ENCODE measurements at regions not wholly inside any gene's neighbourhood (a gene's known extent, or its start where the extent isn't known, plus 50 kb on each side); places are given as distances from the start of the nearest gene placed in this dataset.

DNA sequence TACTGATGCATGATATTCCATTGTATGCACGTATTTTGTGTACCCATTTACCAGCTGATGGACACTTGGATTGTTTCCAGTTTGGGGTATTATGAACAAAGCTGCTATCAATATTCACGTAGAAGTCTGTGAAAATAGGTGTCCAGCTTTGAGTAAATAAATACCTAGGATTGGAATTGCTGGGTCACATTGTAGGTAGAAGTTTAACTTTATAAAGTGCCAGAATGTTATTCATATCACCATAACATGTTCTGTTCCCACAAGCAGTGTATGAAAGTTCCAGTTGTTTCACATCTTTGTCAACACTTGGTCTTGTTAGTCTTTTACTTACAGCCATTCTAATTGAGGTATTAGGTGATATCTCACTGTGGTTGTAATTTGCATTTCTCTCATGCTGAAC is 108.0 kb upstream of the METAP2 start:
- no peak for TF ChIP-seq ZNF532 (CRISPR knock-in tag; IDR thresholded peaks at IDR 0.05; ENCODE audit: borderline replicate concordance)
- TF ChIP-seq ATF1 (CRISPR knock-in tag; IDR thresholded peaks at IDR 0.05): no peak
- no peak for TF ChIP-seq ATF2 (CRISPR knock-in tag; IDR thresholded peaks at IDR 0.05; ENCODE audit: borderline replicate concordance, low read depth)
- TF ChIP-seq CBFB (CRISPR knock-in tag; IDR thresholded peaks at IDR 0.05; ENCODE audit: low read depth): no peak
- TF ChIP-seq ZNF671 (CRISPR knock-in tag; IDR thresholded peaks at IDR 0.05): no peak
- no peak for TF ChIP-seq PRRX2 (CRISPR knock-in tag; IDR thresholded peaks at IDR 0.05)
- no peak for TF ChIP-seq NFATC4 (CRISPR knock-in tag; IDR thresholded peaks at IDR 0.05)
- TF ChIP-seq FOXP1 (CRISPR knock-in tag; IDR thresholded peaks at IDR 0.05; ENCODE audit: borderline replicate concordance): no peak
- no peak for TF ChIP-seq E2F5 (CRISPR knock-in tag; IDR thresholded peaks at IDR 0.05)
- TF ChIP-seq ZBTB43 (CRISPR knock-in tag; IDR thresholded peaks at IDR 0.05): no peak
- TF ChIP-seq, protein P1, sequence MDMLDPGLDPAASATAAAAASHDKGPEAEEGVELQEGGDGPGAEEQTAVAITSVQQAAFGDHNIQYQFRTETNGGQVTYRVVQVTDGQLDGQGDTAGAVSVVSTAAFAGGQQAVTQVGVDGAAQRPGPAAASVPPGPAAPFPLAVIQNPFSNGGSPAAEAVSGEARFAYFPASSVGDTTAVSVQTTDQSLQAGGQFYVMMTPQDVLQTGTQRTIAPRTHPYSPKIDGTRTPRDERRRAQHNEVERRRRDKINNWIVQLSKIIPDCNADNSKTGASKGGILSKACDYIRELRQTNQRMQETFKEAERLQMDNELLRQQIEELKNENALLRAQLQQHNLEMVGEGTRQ (CRISPR knock-in tag; IDR thresholded peaks at IDR 0.05): no peak
- H3K4me3 Mint-ChIP-seq: no peak overlapping the region
- H3K27me3 Mint-ChIP-seq (ENCODE audit: low read depth): no peaks in the 10 kb centered on the region
- DNase-seq (ENCODE audit: low spot score) (no peak), ATAC-seq (no peak)
- CTCF ChIA-PET: no interaction called here
- no peaks in the 10 kb centered on the region for H3K36me3 Mint-ChIP-seq
- H3K4me1 Mint-ChIP-seq: no peaks in the 10 kb centered on the region
- H3K9me3 Mint-ChIP-seq: no peaks in the 10 kb centered on the region
- POLR2A ChIA-PET: no interaction called here
- no peak overlapping the region for H3K27ac Mint-ChIP-seq

- H3K4me3 Mint-ChIP-seq: no peak overlapping the region
- H3K27me3 Mint-ChIP-seq (ENCODE audit: low read depth): no peaks in the 10 kb centered on the region; the same call in 1 of the 2 replicates
- ChIA-PET POLR2A (no interaction called here), CTCF (no interaction called here)
- H3K9me3 Mint-ChIP-seq: no peaks in the 10 kb centered on the region
- no peak overlapping the region for H3K27ac Mint-ChIP-seq
- DNase-seq (ENCODE audit: low spot score) (no peak), ATAC-seq (no peak)
- H3K4me1 Mint-ChIP-seq: no peaks in the 10 kb centered on the region
- H3K36me3 Mint-ChIP-seq: no peaks in the 10 kb centered on the region
- TF ChIP-seq TEAD4 (CRISPR knock-in tag; IDR thresholded peaks at IDR 0.05) (no peak), ZNF532 (CRISPR knock-in tag; IDR thresholded peaks at IDR 0.05; ENCODE audit: borderline replicate concordance) (no peak), RELA (CRISPR knock-in tag; IDR thresholded peaks at IDR 0.05; ENCODE audit: borderline replicate concordance) (no peak), FOXK1 (CRISPR knock-in tag; IDR thresholded peaks at IDR 0.05) (no peak), SMAD4 (CRISPR knock-in tag; IDR thresholded peaks at IDR 0.05) (no peak), NR1H2 (CRISPR knock-in tag; IDR thresholded peaks at IDR 0.05) (no peak), ZNF423 (CRISPR knock-in tag; IDR thresholded peaks at IDR 0.05) (no peak), NFE2L1 (CRISPR knock-in tag; IDR thresholded peaks at IDR 0.05) (no peak)
- TF ChIP-seq, protein P2, sequence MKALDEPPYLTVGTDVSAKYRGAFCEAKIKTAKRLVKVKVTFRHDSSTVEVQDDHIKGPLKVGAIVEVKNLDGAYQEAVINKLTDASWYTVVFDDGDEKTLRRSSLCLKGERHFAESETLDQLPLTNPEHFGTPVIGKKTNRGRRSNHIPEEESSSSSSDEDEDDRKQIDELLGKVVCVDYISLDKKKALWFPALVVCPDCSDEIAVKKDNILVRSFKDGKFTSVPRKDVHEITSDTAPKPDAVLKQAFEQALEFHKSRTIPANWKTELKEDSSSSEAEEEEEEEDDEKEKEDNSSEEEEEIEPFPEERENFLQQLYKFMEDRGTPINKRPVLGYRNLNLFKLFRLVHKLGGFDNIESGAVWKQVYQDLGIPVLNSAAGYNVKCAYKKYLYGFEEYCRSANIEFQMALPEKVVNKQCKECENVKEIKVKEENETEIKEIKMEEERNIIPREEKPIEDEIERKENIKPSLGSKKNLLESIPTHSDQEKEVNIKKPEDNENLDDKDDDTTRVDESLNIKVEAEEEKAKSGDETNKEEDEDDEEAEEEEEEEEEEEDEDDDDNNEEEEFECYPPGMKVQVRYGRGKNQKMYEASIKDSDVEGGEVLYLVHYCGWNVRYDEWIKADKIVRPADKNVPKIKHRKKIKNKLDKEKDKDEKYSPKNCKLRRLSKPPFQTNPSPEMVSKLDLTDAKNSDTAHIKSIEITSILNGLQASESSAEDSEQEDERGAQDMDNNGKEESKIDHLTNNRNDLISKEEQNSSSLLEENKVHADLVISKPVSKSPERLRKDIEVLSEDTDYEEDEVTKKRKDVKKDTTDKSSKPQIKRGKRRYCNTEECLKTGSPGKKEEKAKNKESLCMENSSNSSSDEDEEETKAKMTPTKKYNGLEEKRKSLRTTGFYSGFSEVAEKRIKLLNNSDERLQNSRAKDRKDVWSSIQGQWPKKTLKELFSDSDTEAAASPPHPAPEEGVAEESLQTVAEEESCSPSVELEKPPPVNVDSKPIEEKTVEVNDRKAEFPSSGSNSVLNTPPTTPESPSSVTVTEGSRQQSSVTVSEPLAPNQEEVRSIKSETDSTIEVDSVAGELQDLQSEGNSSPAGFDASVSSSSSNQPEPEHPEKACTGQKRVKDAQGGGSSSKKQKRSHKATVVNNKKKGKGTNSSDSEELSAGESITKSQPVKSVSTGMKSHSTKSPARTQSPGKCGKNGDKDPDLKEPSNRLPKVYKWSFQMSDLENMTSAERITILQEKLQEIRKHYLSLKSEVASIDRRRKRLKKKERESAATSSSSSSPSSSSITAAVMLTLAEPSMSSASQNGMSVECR (CRISPR knock-in tag; IDR thresholded peaks at IDR 0.05; ENCODE audit: borderline replicate concordance): no peak
These were observed 105.0 kb upstream of the METAP2 start for GRCh38 chr12:95368931-95369330.

All from WTC11 (cell line).